ENCODE measurements at regions not wholly inside any gene's neighbourhood (a gene's known extent, or its start where the extent isn't known, plus 50 kb on each side); places are given as distances from the start of the nearest gene placed in this dataset.

- Histone ChIP-seq H3K4me1 (no peaks in the 10 kb centered on the region), H3K27ac (no peak overlapping the region), H3K27me3 (ENCODE audit: low read depth) (peaks cover 4% of the 10 kb centered on the region), H3K4me3 (no peak overlapping the region), H3K36me3 (no peaks in the 10 kb centered on the region), H3K9me3 (no peaks in the 10 kb centered on the region)
- intact Hi-C loops (cut with DNase I), result no loop called here
- TF ChIP-seq CTCF (IDR thresholded peaks at IDR 0.05), result no peak
- no peak for ATAC-seq
- DNase-seq, result no peak
These were observed 71.1 kb upstream of the EMX2 start for GRCh38 chr10:117471344-117471874.

- TF ChIP-seq CTCF (IDR thresholded peaks at IDR 0.05), result no peak
- Histone ChIP-seq H3K27ac (no peak overlapping the region), H3K4me1 (no peaks in the 10 kb centered on the region), H3K27me3 (ENCODE audit: low read depth) (peaks cover 4% of the 10 kb centered on the region), H3K36me3 (no peaks in the 10 kb centered on the region), H3K9me3 (no peaks in the 10 kb centered on the region), H3K4me3 (no peak overlapping the region)
- DNase-seq, result no peak
- intact Hi-C loops (cut with DNase I), result no loop called here
- no peak for ATAC-seq
These were observed 71.8 kb upstream of the EMX2 start for GRCh38 chr10:117470733-117471132.

- H3K36me3 ChIP-seq, result no peaks in the 10 kb centered on the region
- intact Hi-C loops (cut with DNase I), result no loop called here
- DNase-seq (no peak), ATAC-seq (no peak)
- H3K27ac ChIP-seq, result no peak overlapping the region
- TF ChIP-seq CTCF (IDR thresholded peaks at IDR 0.05), result no peak
- peaks cover 4% of the 10 kb centered on the region for H3K27me3 ChIP-seq (ENCODE audit: low read depth)
- H3K4me1 ChIP-seq, result no peaks in the 10 kb centered on the region
- no peaks in the 10 kb centered on the region for H3K9me3 ChIP-seq
- no peak overlapping the region for H3K4me3 ChIP-seq
These were observed 73.9 kb upstream of the EMX2 start for GRCh38 chr10:117468665-117469064.

GRCh38 chr10:117464176-117464575 is 78.4 kb upstream of the EMX2 start:
- no peaks in the 10 kb centered on the region for H3K4me1 ChIP-seq
- H3K4me3 ChIP-seq, result no peak overlapping the region
- no peaks in the 10 kb centered on the region for H3K36me3 ChIP-seq
- TF ChIP-seq CTCF (IDR thresholded peaks at IDR 0.05), result no peak
- no peaks in the 10 kb centered on the region for H3K27me3 ChIP-seq (ENCODE audit: low read depth)
- ATAC-seq (no peak), DNase-seq (no peak)
- H3K9me3 ChIP-seq, result no peaks in the 10 kb centered on the region
- intact Hi-C loops (cut with DNase I), result no loop called here
- no peak overlapping the region for H3K27ac ChIP-seq

- no peak for DNase-seq
- TF ChIP-seq CTCF (IDR thresholded peaks at IDR 0.05), result no peak
- Histone ChIP-seq H3K36me3 (no peaks in the 10 kb centered on the region), H3K27ac (no peak overlapping the region), H3K27me3 (ENCODE audit: low read depth) (no peaks in the 10 kb centered on the region), H3K4me1 (no peaks in the 10 kb centered on the region), H3K9me3 (no peaks in the 10 kb centered on the region), H3K4me3 (no peak overlapping the region)
- no peak for ATAC-seq
- intact Hi-C loops (cut with DNase I), result no loop called here
These were observed 79.0 kb upstream of the EMX2 start for GRCh38 chr10:117463545-117463920.
